T-helper 2 cell treated with Interferon-gamma antibody and Interleukin-4, amounts not matched to agents 5 μg/mL and 100 μg/mL, for 36 hours (primary cell): ENCODE measurements at regions not wholly inside any gene's neighbourhood (a gene's known extent, or its start where the extent isn't known, plus 50 kb on each side); places are given as distances from the start of the nearest gene placed in this dataset.
A peak's percentile ranks its signal among the peaks of the same experiment; 100 is the strongest.
"Not testable (repeated sequence)": the region's sequence is repeated elsewhere in the genome, so short reads cannot be mapped to it uniquely, and the experiment has no call there.

Experiments
- DNase-seq: peaks from one replicate; pipeline ENCODE4 v3.0.0; 2021; ENCODE audit warnings: low spot score
- H3K27ac Mint-ChIP-seq: one replicate; pipeline ENCODE4 v1.8.0; 2021; ENCODE audit warnings: mild to moderate bottlenecking, mixed read lengths
- H3K27me3 Mint-ChIP-seq: one replicate; pipeline ENCODE4 v1.8.0; 2021; ENCODE audit warnings: low read depth, mixed read lengths
- H3K36me3 Mint-ChIP-seq: one replicate; pipeline ENCODE4 v1.8.0; 2021; ENCODE audit warnings: low read depth, mixed read lengths
- H3K4me1 Mint-ChIP-seq: one replicate; pipeline ENCODE4 v1.8.0; 2021; ENCODE audit warnings: low read depth, mixed read lengths
- H3K4me3 Mint-ChIP-seq: one replicate; pipeline ENCODE4 v1.8.0; 2022; ENCODE audit warnings: mild to moderate bottlenecking, moderate library complexity, mixed read lengths
- H3K9me3 Mint-ChIP-seq: one replicate; pipeline ENCODE4 v1.8.0; 2021; ENCODE audit warnings: mixed read lengths

- Mint-ChIP-seq H3K36me3 (peaks cover 27% of the 10 kb centered on the region), H3K4me1 (peaks cover 46% of the 10 kb centered on the region), H3K27ac (no peak overlapping the region), H3K27me3 (no peaks in the 10 kb centered on the region), H3K9me3 (peaks cover 42% of the 10 kb centered on the region), H3K4me3 (peak overlapping the region; percentile 35)
- DNase-seq, result no peak
Observed at GRCh38 chrX:56343219-56343618, 111.1 kb downstream of the KLF8 start.

- H3K36me3 Mint-ChIP-seq, result peaks cover 27% of the 10 kb centered on the region
- peaks cover 41% of the 10 kb centered on the region for H3K9me3 Mint-ChIP-seq
- H3K27ac Mint-ChIP-seq, result peak overlapping the region; percentile 64
- no peak for DNase-seq
- peak overlapping the region; percentile 35 for H3K4me3 Mint-ChIP-seq
- H3K27me3 Mint-ChIP-seq, result no peaks in the 10 kb centered on the region
- peaks cover 46% of the 10 kb centered on the region for H3K4me1 Mint-ChIP-seq
Observed at GRCh38 chrX:56343664-56344063, 111.5 kb downstream of the KLF8 start.

GRCh38 chrX:56358145-56358544, 126.0 kb downstream of the KLF8 start:
- not testable (repeated sequence) for H3K4me3 Mint-ChIP-seq, H3K27me3 Mint-ChIP-seq, H3K27ac Mint-ChIP-seq, DNase-seq
- peaks cover 24% of the 10 kb centered on the region for H3K9me3 Mint-ChIP-seq
- H3K36me3 Mint-ChIP-seq, result peaks cover 23% of the 10 kb centered on the region
- peaks cover 20% of the 10 kb centered on the region for H3K4me1 Mint-ChIP-seq

- peak overlapping the region; percentile 73 for H3K27ac Mint-ChIP-seq
- not testable (repeated sequence) for H3K27me3 Mint-ChIP-seq, DNase-seq
- peak overlapping the region; percentile 72 for H3K4me3 Mint-ChIP-seq
- H3K4me1 Mint-ChIP-seq, result peaks cover 50% of the 10 kb centered on the region
- H3K9me3 Mint-ChIP-seq, result peaks cover 15% of the 10 kb centered on the region
- peaks cover 23% of the 10 kb centered on the region for H3K36me3 Mint-ChIP-seq
Observed at GRCh38 chrX:56365171-56365570, 133.0 kb downstream of the KLF8 start.

- no peaks in the 10 kb centered on the region for H3K27me3 Mint-ChIP-seq
- H3K4me3 Mint-ChIP-seq, result no peak overlapping the region
- no peak for DNase-seq
- H3K36me3 Mint-ChIP-seq, result peaks cover 19% of the 10 kb centered on the region
- peaks cover 11% of the 10 kb centered on the region for H3K9me3 Mint-ChIP-seq
- peak overlapping the region; percentile 34 for H3K27ac Mint-ChIP-seq
- peaks cover 46% of the 10 kb centered on the region for H3K4me1 Mint-ChIP-seq
Observed at GRCh38 chrX:56366901-56367300, 134.7 kb downstream of the KLF8 start.

- Mint-ChIP-seq H3K27ac (peak overlapping the region; percentile 65), H3K9me3 (peaks cover 5% of the 10 kb centered on the region), H3K27me3 (no peaks in the 10 kb centered on the region), H3K4me1 (peaks cover 43% of the 10 kb centered on the region), H3K4me3 (peak overlapping the region; percentile 43), H3K36me3 (peaks cover 14% of the 10 kb centered on the region)
- no peak for DNase-seq
Observed at GRCh38 chrX:56368962-56369361, 136.8 kb downstream of the KLF8 start.

- not testable (repeated sequence) for H3K9me3 Mint-ChIP-seq, H3K27me3 Mint-ChIP-seq, H3K27ac Mint-ChIP-seq, H3K4me3 Mint-ChIP-seq, DNase-seq, H3K36me3 Mint-ChIP-seq
- H3K4me1 Mint-ChIP-seq, result peaks cover 23% of the 10 kb centered on the region
Observed at GRCh38 chrX:56379984-56380780, 148.0 kb downstream of the KLF8 start.

GRCh38 chrX:56382278-56382677, 150.1 kb downstream of the KLF8 start:
- H3K4me1 Mint-ChIP-seq, result peaks cover 33% of the 10 kb centered on the region
- H3K36me3 Mint-ChIP-seq, result peaks cover 9% of the 10 kb centered on the region
- H3K27me3 Mint-ChIP-seq, result no peaks in the 10 kb centered on the region
- DNase-seq, result peak; percentile 44
- H3K9me3 Mint-ChIP-seq, result peaks cover 3% of the 10 kb centered on the region
- H3K4me3 Mint-ChIP-seq, result peak overlapping the region; percentile 29
- peak overlapping the region; percentile 80 for H3K27ac Mint-ChIP-seq

GRCh38 chrX:56385336-56385735, 153.2 kb downstream of the KLF8 start:
- Mint-ChIP-seq H3K36me3 (peaks cover 12% of the 10 kb centered on the region), H3K9me3 (peaks cover 7% of the 10 kb centered on the region), H3K27me3 (no peaks in the 10 kb centered on the region), H3K4me1 (peaks cover 39% of the 10 kb centered on the region), H3K4me3 (peak overlapping the region; percentile 52), H3K27ac (peak overlapping the region; percentile 16)
- DNase-seq, result no peak

GRCh38 chrX:56385960-56386359, 153.8 kb downstream of the KLF8 start:
- no peak for DNase-seq
- Mint-ChIP-seq H3K27me3 (no peaks in the 10 kb centered on the region), H3K27ac (no peak overlapping the region), H3K4me1 (peaks cover 39% of the 10 kb centered on the region), H3K4me3 (peak overlapping the region; percentile 10), H3K36me3 (peaks cover 12% of the 10 kb centered on the region), H3K9me3 (peaks cover 7% of the 10 kb centered on the region)

- peak overlapping the region; percentile 71 for H3K27ac Mint-ChIP-seq
- peaks cover 21% of the 10 kb centered on the region for H3K4me1 Mint-ChIP-seq
- H3K27me3 Mint-ChIP-seq, result no peaks in the 10 kb centered on the region
- peak overlapping the region; percentile 72 for H3K4me3 Mint-ChIP-seq
- peaks cover 15% of the 10 kb centered on the region for H3K36me3 Mint-ChIP-seq
- H3K9me3 Mint-ChIP-seq, result peaks cover 4% of the 10 kb centered on the region
- DNase-seq, result peak; percentile 5
Observed at GRCh38 chrX:56397636-56398035, 165.5 kb downstream of the KLF8 start.

GRCh38 chrX:56402207-56402606, 161.2 kb upstream of the UBQLN2 start:
- H3K27ac Mint-ChIP-seq, result no peak overlapping the region
- peaks cover 15% of the 10 kb centered on the region for H3K36me3 Mint-ChIP-seq
- H3K4me3 Mint-ChIP-seq, result no peak overlapping the region
- peaks cover 18% of the 10 kb centered on the region for H3K4me1 Mint-ChIP-seq
- H3K9me3 Mint-ChIP-seq, result peaks cover 5% of the 10 kb centered on the region
- H3K27me3 Mint-ChIP-seq, result no peaks in the 10 kb centered on the region
- no peak for DNase-seq

- Mint-ChIP-seq H3K4me3 (no peak overlapping the region), H3K9me3 (peaks cover 8% of the 10 kb centered on the region), H3K27me3 (no peaks in the 10 kb centered on the region), H3K36me3 (peaks cover 6% of the 10 kb centered on the region), H3K27ac (no peak overlapping the region), H3K4me1 (no peaks in the 10 kb centered on the region)
- no peak for DNase-seq
Observed at GRCh38 chrX:56429581-56429980, 133.8 kb upstream of the UBQLN2 start.

- H3K27ac Mint-ChIP-seq, H3K4me1 Mint-ChIP-seq, DNase-seq, H3K36me3 Mint-ChIP-seq, H3K27me3 Mint-ChIP-seq, H3K4me3 Mint-ChIP-seq: not testable (repeated sequence)
- H3K9me3 Mint-ChIP-seq, result peaks cover 12% of the 10 kb centered on the region
Observed at GRCh38 chrX:56451981-56452380, 111.4 kb upstream of the UBQLN2 start.

GRCh38 chrX:56462389-56462788, 101.0 kb upstream of the UBQLN2 start:
- no peak for DNase-seq
- peaks cover 30% of the 10 kb centered on the region for H3K9me3 Mint-ChIP-seq
- H3K36me3 Mint-ChIP-seq, result peaks cover 7% of the 10 kb centered on the region
- H3K4me1 Mint-ChIP-seq, result peaks cover 8% of the 10 kb centered on the region
- no peaks in the 10 kb centered on the region for H3K27me3 Mint-ChIP-seq
- H3K4me3 Mint-ChIP-seq, result no peak overlapping the region
- H3K27ac Mint-ChIP-seq, result no peak overlapping the region
